KMS-11 (cell line): ENCODE measurements at regions not wholly inside any gene's neighbourhood (a gene's known extent, or its start where the extent isn't known, plus 50 kb on each side); places are given as distances from the start of the nearest gene placed in this dataset.

Experiments
- H2AFZ ChIP-seq: fragments of 200-600 bp; sonication (generic); 2 replicates; pipeline ENCODE4 v1.6.1; 2016; ENCODE audit warnings: antibody characterized with exemption, mixed run types, low read depth
- H3K27ac ChIP-seq: fragments of 200-600 bp; sonication (generic); 2 replicates; pipeline ENCODE4 v1.6.1; 2016; ENCODE audit warnings: mild to moderate bottlenecking, mixed run types
- H3K27me3 ChIP-seq: fragments of 200-600 bp; sonication (generic); 2 replicates; pipeline ENCODE4 v1.6.1; 2017; ENCODE audit warnings: mild to moderate bottlenecking, low read depth, mixed run types, moderate library complexity; ENCODE audit not compliant: insufficient read depth
- H3K36me3 ChIP-seq: fragments of 200-600 bp; sonication (generic); 2 replicates; pipeline ENCODE4 v1.6.1; 2017; ENCODE audit warnings: mild to moderate bottlenecking, mixed run types; ENCODE audit not compliant: insufficient read depth
- H3K4me1 ChIP-seq: fragments of 200-600 bp; sonication (generic); 2 replicates; pipeline ENCODE4 v1.6.1; 2016; ENCODE audit warnings: mild to moderate bottlenecking, low read depth, mixed run types; ENCODE audit not compliant: poor library complexity, severe bottlenecking
- H3K4me2 ChIP-seq: fragments of 200-600 bp; sonication (generic); 2 replicates; pipeline ENCODE4 v1.7.0; 2016; ENCODE audit warnings: mild to moderate bottlenecking, mixed run types
- H3K4me3 ChIP-seq: fragments of 200-600 bp; sonication (generic); IDR thresholded peaks from 2 replicates; pipeline ENCODE4 v1.6.1; 2017; ENCODE audit warnings: low read depth, low read length, mixed read lengths; ENCODE audit not compliant: insufficient read depth
- H3K79me2 ChIP-seq: fragments of 200-600 bp; sonication (generic); 2 replicates; pipeline ENCODE4 v1.6.1; 2016; ENCODE audit warnings: low read depth, mixed run types; ENCODE audit not compliant: insufficient read depth
- H3K9ac ChIP-seq: fragments of 200-600 bp; sonication (generic); 2 replicates; pipeline ENCODE4 v1.6.1; 2016; ENCODE audit warnings: mild to moderate bottlenecking, mixed run types
- H4K20me1 ChIP-seq: fragments of 200-600 bp; sonication (generic); 2 replicates; pipeline ENCODE4 v1.6.1; 2016; ENCODE audit warnings: mild to moderate bottlenecking, mixed run types; ENCODE audit not compliant: insufficient read depth
- CTCF ChIP-seq: fragments of 200-600 bp; sonication (generic); conservative IDR thresholded peaks from 2 replicates; pipeline ENCODE4 v1.6.1; 2017; ENCODE audit warnings: low read depth, mild to moderate bottlenecking, antibody characterized with exemption, low read length, moderate library complexity, mixed read lengths

DNA sequence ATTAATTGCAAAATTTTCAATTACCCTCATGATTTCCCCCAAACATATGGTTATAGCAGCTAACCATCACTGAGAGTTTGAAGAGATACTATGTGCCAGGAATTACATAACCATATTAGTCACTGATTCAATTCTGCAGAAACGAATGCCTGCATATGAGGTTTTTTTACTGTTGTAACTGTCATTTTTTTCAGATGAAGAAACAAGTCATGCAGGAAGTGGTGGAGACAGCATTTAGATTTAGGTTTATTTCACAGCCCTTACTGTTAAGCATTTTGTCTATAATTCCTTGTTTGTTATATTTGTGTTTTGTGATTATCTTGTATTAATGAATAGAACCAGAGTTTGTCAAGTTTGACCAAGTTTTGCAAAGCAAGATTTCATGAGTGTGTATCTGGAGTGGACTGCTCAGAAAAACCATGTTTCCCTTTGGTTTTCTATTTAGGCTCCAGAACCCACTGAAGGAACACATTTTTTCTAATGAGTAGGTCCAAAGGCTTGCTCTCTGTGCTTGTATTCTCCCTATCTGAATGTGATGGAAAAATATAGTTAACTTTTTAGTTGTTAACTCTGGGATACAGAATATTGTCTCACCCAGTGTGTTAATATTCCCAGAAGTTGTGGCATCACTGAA lies 308.5 kb upstream of the ADAMTS5 start:
- no peaks in the 10 kb centered on the region for H3K27me3 ChIP-seq
- no peaks in the 10 kb centered on the region for H3K79me2 ChIP-seq
- no peaks in the 10 kb centered on the region for H3K4me1 ChIP-seq
- no peaks in the 10 kb centered on the region for H3K36me3 ChIP-seq
- no peak overlapping the region for H3K4me3 ChIP-seq
- no peaks in the 10 kb centered on the region for H4K20me1 ChIP-seq
- no peak for TF ChIP-seq CTCF
- no peak overlapping the region for H3K9ac ChIP-seq
- H3K4me2 ChIP-seq: no peak overlapping the region
- no peak overlapping the region for H3K27ac ChIP-seq
- no peak overlapping the region for H2AFZ ChIP-seq

- Histone ChIP-seq H3K27ac (no peak overlapping the region), H2AFZ (no peak overlapping the region), H4K20me1 (no peaks in the 10 kb centered on the region), H3K4me1 (no peaks in the 10 kb centered on the region), H3K4me2 (no peak overlapping the region), H3K9ac (no peak overlapping the region), H3K36me3 (no peaks in the 10 kb centered on the region), H3K79me2 (no peaks in the 10 kb centered on the region), H3K4me3 (no peak overlapping the region), H3K27me3 (no peaks in the 10 kb centered on the region)
- TF ChIP-seq CTCF: no peak
Observed at GRCh38 chr21:27269644-27270043, 302.8 kb upstream of the ADAMTS5 start.

- Histone ChIP-seq H2AFZ (no peak overlapping the region), H3K36me3 (no peaks in the 10 kb centered on the region), H3K4me1 (no peaks in the 10 kb centered on the region), H3K79me2 (no peaks in the 10 kb centered on the region), H3K27me3 (no peaks in the 10 kb centered on the region), H3K27ac (no peak overlapping the region), H3K9ac (no peak overlapping the region), H4K20me1 (no peaks in the 10 kb centered on the region), H3K4me3 (no peak overlapping the region), H3K4me2 (no peak overlapping the region)
- TF ChIP-seq CTCF: no peak
Observed at GRCh38 chr21:27268290-27268689, 301.4 kb upstream of the ADAMTS5 start.

GRCh38 chr21:27265949-27266348 lies 299.1 kb upstream of the ADAMTS5 start:
- Histone ChIP-seq H3K36me3 (no peaks in the 10 kb centered on the region), H2AFZ (no peak overlapping the region), H4K20me1 (no peaks in the 10 kb centered on the region), H3K4me3 (no peak overlapping the region), H3K4me1 (no peaks in the 10 kb centered on the region), H3K27ac (no peak overlapping the region), H3K27me3 (no peaks in the 10 kb centered on the region), H3K4me2 (no peak overlapping the region), H3K9ac (no peak overlapping the region), H3K79me2 (no peaks in the 10 kb centered on the region)
- TF ChIP-seq CTCF: no peak
